ENCODE measurements at regions not wholly inside any gene's neighbourhood (a gene's known extent, or its start where the extent isn't known, plus 50 kb on each side); places are given as distances from the start of the nearest gene placed in this dataset.

GRCh38 chr5:143659599-143660238 is 152.2 kb upstream of the HMHB1 start:
- Histone ChIP-seq H3K23ac (ENCODE audit: insufficient read length, low read depth, low read length) (no peak overlapping the region), H2BK15ac (ENCODE audit: low read depth, low read length) (no peak overlapping the region), H3K56ac (ENCODE audit: insufficient read length, low read depth, low read length) (no peak overlapping the region), H2BK120ac (ENCODE audit: low read depth, low read length, poor library complexity, severe bottlenecking) (no peak overlapping the region), H3T11ph (ENCODE audit: low read length) (no peak overlapping the region), H3K9ac (ENCODE audit: extremely low read depth, insufficient read length, low read length) (no peak overlapping the region), H4K8ac (replicated peaks; ENCODE audit: insufficient read length, low read depth, low read length) (no peak overlapping the region), H3K4me2 (ENCODE audit: insufficient read depth, insufficient read length, low read length) (no peak overlapping the region), H2AFZ (ENCODE audit: low read length) (no peak overlapping the region), H3K4ac (ENCODE audit: low read depth, low read length) (no peak overlapping the region), H3K9me3 (ENCODE audit: control insufficient read depth, low read depth, low read length) (no peaks in the 10 kb centered on the region), H3K79me2 (ENCODE audit: insufficient read depth, low read length) (no peaks in the 10 kb centered on the region), H4K20me1 (ENCODE audit: control insufficient read depth, insufficient read depth, insufficient read length) (no peaks in the 10 kb centered on the region), H3K27me3 (ENCODE audit: insufficient read depth, low read length) (no peaks in the 10 kb centered on the region), H4K5ac (ENCODE audit: insufficient read length, low read depth, low read length) (no peak overlapping the region), H3K18ac (ENCODE audit: insufficient read length, low read depth, low read length) (no peak overlapping the region), H3K14ac (ENCODE audit: insufficient read depth, low read length) (no peak overlapping the region), H3K27ac (ENCODE audit: insufficient read length, low read depth, low read length) (no peak overlapping the region), H4K91ac (ENCODE audit: insufficient read length, low read depth, low read length) (no peak overlapping the region), H3K4me1 (ENCODE audit: insufficient read depth, low read length) (no peaks in the 10 kb centered on the region), H2BK5ac (ENCODE audit: insufficient read length, low read length) (no peak overlapping the region), H3K79me1 (ENCODE audit: insufficient read depth, low read depth, low read length, poor library complexity, severe bottlenecking) (no peaks in the 10 kb centered on the region), H2AK5ac (ENCODE audit: insufficient read length, low read length) (no peak overlapping the region), H3K23me2 (ENCODE audit: insufficient read length, low read depth, low read length, poor library complexity, severe bottlenecking) (no peaks in the 10 kb centered on the region), H2BK20ac (ENCODE audit: low read depth, low read length, poor library complexity, severe bottlenecking) (no peak overlapping the region), H2BK12ac (ENCODE audit: insufficient read length, low read depth, low read length) (no peak overlapping the region)
- Mint-ChIP-seq H3K9me3 (no peaks in the 10 kb centered on the region), H3K27me3 (ENCODE audit: low read depth) (no peaks in the 10 kb centered on the region), H3K27ac (no peak overlapping the region), H3K4me1 (no peaks in the 10 kb centered on the region), H3K4me3 (no peak overlapping the region), H3K36me3 (ENCODE audit: insufficient read depth in 1 of 3, low read depth in 3 of 3) (no peaks in the 10 kb centered on the region)
- TF ChIP-seq, protein P1, sequence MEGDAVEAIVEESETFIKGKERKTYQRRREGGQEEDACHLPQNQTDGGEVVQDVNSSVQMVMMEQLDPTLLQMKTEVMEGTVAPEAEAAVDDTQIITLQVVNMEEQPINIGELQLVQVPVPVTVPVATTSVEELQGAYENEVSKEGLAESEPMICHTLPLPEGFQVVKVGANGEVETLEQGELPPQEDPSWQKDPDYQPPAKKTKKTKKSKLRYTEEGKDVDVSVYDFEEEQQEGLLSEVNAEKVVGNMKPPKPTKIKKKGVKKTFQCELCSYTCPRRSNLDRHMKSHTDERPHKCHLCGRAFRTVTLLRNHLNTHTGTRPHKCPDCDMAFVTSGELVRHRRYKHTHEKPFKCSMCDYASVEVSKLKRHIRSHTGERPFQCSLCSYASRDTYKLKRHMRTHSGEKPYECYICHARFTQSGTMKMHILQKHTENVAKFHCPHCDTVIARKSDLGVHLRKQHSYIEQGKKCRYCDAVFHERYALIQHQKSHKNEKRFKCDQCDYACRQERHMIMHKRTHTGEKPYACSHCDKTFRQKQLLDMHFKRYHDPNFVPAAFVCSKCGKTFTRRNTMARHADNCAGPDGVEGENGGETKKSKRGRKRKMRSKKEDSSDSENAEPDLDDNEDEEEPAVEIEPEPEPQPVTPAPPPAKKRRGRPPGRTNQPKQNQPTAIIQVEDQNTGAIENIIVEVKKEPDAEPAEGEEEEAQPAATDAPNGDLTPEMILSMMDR (conservative IDR thresholded peaks at IDR 0.05), result no peak
- DNase-seq, result no peak
- no CpG with 5 or more reads among the region's 3 CpGs for WGBS (ENCODE audit: extremely low coverage, insufficient read length, low lambda C conversion rate)

All from H9 (cell line).